HG03342 (cell line): ENCODE measurements at regions not wholly inside any gene's neighbourhood (a gene's known extent, or its start where the extent isn't known, plus 50 kb on each side); places are given as distances from the start of the nearest gene placed in this dataset.
A peak's percentile ranks its signal among the peaks of the same experiment; 100 is the strongest.
"Not testable (repeated sequence)": the region's sequence is repeated elsewhere in the genome, so short reads cannot be mapped to it uniquely, and the experiment has no call there.

Experiments
- ATAC-seq: cut with Tn5 transposase; IDR thresholded peaks from one replicate; pipeline ENCODE4 v1.9.1; 2021; ENCODE audit warnings: mild to moderate bottlenecking, moderate library complexity; ENCODE audit not compliant: unreplicated experiment

GRCh38 chr17:46460129-46460528, 52.1 kb upstream of the LRRC37A2 start:
- ATAC-seq = not testable (repeated sequence)

GRCh38 chr17:46455069-46455468, 57.2 kb upstream of the LRRC37A2 start:
- ATAC-seq = not testable (repeated sequence)

- ATAC-seq = not testable (repeated sequence)
These were observed 57.7 kb upstream of the LRRC37A2 start for GRCh38 chr17:46454572-46454971.

GRCh38 chr17:46453077-46453476, 59.2 kb upstream of the LRRC37A2 start:
- ATAC-seq = not testable (repeated sequence)

- not testable (repeated sequence) for ATAC-seq
These were observed 66.4 kb upstream of the LRRC37A2 start for GRCh38 chr17:46445849-46446248.

- ATAC-seq = not testable (repeated sequence)
These were observed 66.9 kb upstream of the LRRC37A2 start for GRCh38 chr17:46445411-46445810.

- not testable (repeated sequence) for ATAC-seq
These were observed 70.1 kb upstream of the LRRC37A2 start for GRCh38 chr17:46442153-46442552.

- ATAC-seq = not testable (repeated sequence)
These were observed 71.6 kb upstream of the LRRC37A2 start for GRCh38 chr17:46440665-46441064.

- not testable (repeated sequence) for ATAC-seq
These were observed 73.0 kb upstream of the ARL17B start for GRCh38 chr17:46434450-46435062.

GRCh38 chr17:46430300-46430699, 68.7 kb upstream of the ARL17B start:
- ATAC-seq = not testable (repeated sequence)

GRCh38 chr17:46429675-46430074, 68.1 kb upstream of the ARL17B start:
- not testable (repeated sequence) for ATAC-seq

- ATAC-seq = not testable (repeated sequence)
These were observed 62.8 kb upstream of the ARL17B start for GRCh38 chr17:46424187-46424884.

GRCh38 chr17:46417907-46418306, 56.3 kb upstream of the ARL17B start:
- ATAC-seq = not testable (repeated sequence)

GRCh38 chr17:46417261-46417660, 55.7 kb upstream of the ARL17B start:
- not testable (repeated sequence) for ATAC-seq

GRCh38 chr17:46414559-46414958, 53.0 kb upstream of the ARL17B start:
- ATAC-seq = not testable (repeated sequence)

- ATAC-seq = not testable (repeated sequence)
These were observed 50.6 kb upstream of the ARL17B start for GRCh38 chr17:46412156-46412555.

- peak; percentile 53 for ATAC-seq
These were observed 49.7 kb upstream of the ARL17B start for GRCh38 chr17:46411172-46411852.
